ENCODE measurements at regions not wholly inside any gene's neighbourhood (a gene's known extent, or its start where the extent isn't known, plus 50 kb on each side); places are given as distances from the start of the nearest gene placed in this dataset.

DNA sequence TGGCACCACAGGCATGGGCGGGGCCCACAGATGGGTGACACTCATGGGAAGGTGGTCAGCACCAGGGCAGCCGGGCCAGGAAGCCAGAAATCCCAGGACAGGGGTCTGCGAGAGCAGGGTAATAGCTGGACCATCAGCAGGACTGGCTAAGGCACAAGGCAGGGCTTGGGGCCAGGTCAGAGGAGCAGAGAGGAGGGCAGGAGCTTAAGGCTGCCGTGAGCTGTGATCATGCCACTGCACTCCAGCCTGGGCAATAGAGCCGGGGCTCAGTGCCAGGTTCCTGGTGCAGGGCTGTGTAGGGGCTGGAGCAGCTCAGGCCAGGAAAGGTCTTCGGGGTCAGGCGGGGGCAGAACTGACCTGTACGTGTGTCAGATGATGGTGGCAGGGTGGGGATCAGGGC lies 64.2 kb upstream of the LINGO1 start:
- DNase-seq (ENCODE audit: low read depth in 2 of 2), result no peak
- no peak overlapping the region for H3K4me3 ChIP-seq (replicated peaks in 1 of 2; ENCODE audit: low read depth in 2 of 2, low read length in 2 of 2)
- TF ChIP-seq, protein P1, sequence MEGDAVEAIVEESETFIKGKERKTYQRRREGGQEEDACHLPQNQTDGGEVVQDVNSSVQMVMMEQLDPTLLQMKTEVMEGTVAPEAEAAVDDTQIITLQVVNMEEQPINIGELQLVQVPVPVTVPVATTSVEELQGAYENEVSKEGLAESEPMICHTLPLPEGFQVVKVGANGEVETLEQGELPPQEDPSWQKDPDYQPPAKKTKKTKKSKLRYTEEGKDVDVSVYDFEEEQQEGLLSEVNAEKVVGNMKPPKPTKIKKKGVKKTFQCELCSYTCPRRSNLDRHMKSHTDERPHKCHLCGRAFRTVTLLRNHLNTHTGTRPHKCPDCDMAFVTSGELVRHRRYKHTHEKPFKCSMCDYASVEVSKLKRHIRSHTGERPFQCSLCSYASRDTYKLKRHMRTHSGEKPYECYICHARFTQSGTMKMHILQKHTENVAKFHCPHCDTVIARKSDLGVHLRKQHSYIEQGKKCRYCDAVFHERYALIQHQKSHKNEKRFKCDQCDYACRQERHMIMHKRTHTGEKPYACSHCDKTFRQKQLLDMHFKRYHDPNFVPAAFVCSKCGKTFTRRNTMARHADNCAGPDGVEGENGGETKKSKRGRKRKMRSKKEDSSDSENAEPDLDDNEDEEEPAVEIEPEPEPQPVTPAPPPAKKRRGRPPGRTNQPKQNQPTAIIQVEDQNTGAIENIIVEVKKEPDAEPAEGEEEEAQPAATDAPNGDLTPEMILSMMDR (IDR thresholded peaks at IDR 0.05; ENCODE audit: low read depth, low read length), result no peak

- no peak for DNase-seq (ENCODE audit: low read depth in 2 of 2)
- TF ChIP-seq, protein P1 (IDR thresholded peaks at IDR 0.05; ENCODE audit: low read depth, low read length), result no peak
- no peak overlapping the region for H3K4me3 ChIP-seq (replicated peaks in 1 of 2; ENCODE audit: low read depth in 2 of 2, low read length in 2 of 2)
Observed at GRCh38 chr15:77695961-77696582, 63.4 kb upstream of the LINGO1 start.

GRCh38 chr15:77695548-77695947 lies 62.8 kb upstream of the LINGO1 start:
- TF ChIP-seq, protein P1 (IDR thresholded peaks at IDR 0.05; ENCODE audit: low read depth, low read length), result no peak

DNA sequence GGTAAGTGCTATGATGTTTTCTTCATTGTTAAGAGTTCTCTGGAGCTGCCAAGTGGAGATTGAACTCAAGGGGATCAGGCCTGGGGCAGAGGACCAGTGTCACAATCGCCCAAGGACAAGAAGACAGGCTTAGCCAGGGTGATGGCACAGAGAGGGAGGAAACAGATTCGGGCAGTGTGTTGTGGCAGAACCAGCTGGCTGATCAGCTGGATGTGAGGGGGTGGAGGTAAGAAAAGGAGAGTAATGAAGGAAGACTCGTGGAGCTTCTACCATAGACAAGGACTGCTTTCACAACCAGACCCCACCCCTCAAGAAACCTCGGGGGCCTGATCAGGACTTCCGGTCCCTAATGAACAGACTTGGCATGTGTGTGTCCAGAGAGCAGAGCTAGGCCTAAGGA lies 60.9 kb upstream of the LINGO1 start:
- no peak overlapping the region for H3K4me3 ChIP-seq (replicated peaks in 1 of 2; ENCODE audit: low read depth in 2 of 2, low read length in 2 of 2)
- TF ChIP-seq, protein P1 (IDR thresholded peaks at IDR 0.05; ENCODE audit: low read depth, low read length), result no peak
- no peak for DNase-seq (ENCODE audit: low read depth in 2 of 2)

More at GRCh38 chr15:77695548-77695947, 62.8 kb upstream of the LINGO1 start:
- no peak overlapping the region for H3K4me3 ChIP-seq (replicated peaks in 1 of 2; ENCODE audit: low read depth in 2 of 2, low read length in 2 of 2)
- DNase-seq (ENCODE audit: low read depth in 2 of 2), result no peak

- TF ChIP-seq, protein P1 (IDR thresholded peaks at IDR 0.05; ENCODE audit: low read depth, low read length), result no peak
- no peak for DNase-seq (ENCODE audit: low read depth in 2 of 2)
- H3K4me3 ChIP-seq (replicated peaks in 1 of 2; ENCODE audit: low read depth in 2 of 2, low read length in 2 of 2), result no peak overlapping the region
Observed at GRCh38 chr15:77692614-77693013, 59.9 kb upstream of the LINGO1 start.

- no peak overlapping the region for H3K4me3 ChIP-seq (replicated peaks in 1 of 2; ENCODE audit: low read depth in 2 of 2, low read length in 2 of 2)
- no peak for DNase-seq (ENCODE audit: low read depth in 2 of 2)
- TF ChIP-seq, protein P1 (IDR thresholded peaks at IDR 0.05; ENCODE audit: low read depth, low read length), result no peak
Observed at GRCh38 chr15:77691607-77692006, 58.9 kb upstream of the LINGO1 start.

- no peak for DNase-seq (ENCODE audit: low read depth in 2 of 2)
- TF ChIP-seq, protein P1 (IDR thresholded peaks at IDR 0.05; ENCODE audit: low read depth, low read length), result no peak
- H3K4me3 ChIP-seq (replicated peaks in 1 of 2; ENCODE audit: low read depth in 2 of 2, low read length in 2 of 2), result no peak overlapping the region
Observed at GRCh38 chr15:77689821-77690220, 57.1 kb upstream of the LINGO1 start.

Measured in cardiac fibroblast (primary cell).